Astrocyte (in vitro differentiated cells and primary cell): ENCODE measurements at regions not wholly inside any gene's neighbourhood (a gene's known extent, or its start where the extent isn't known, plus 50 kb on each side); places are given as distances from the start of the nearest gene placed in this dataset.
A peak's percentile ranks its signal among the peaks of the same experiment; 100 is the strongest.

Experiments
- DNase-seq: peaks from one replicate; pipeline ENCODE4 v3.0.0-alpha.2; 2010; ENCODE audit warnings: low read depth
- FAIRE-seq: peaks from 2 replicates; lab custom pipeline; 2011; peaks lifted over from hg19 to GRCh38; lab: Jason Lieb, UNC
- H2AFZ ChIP-seq: 2 replicates; pipeline ENCODE4 v1.6.0; 2012; ENCODE audit warnings: low read depth, low read length, inconsistent platforms
- H3K27ac ChIP-seq: 2 replicates; pipeline ENCODE4 v1.5.1; 2011; ENCODE audit warnings: low read depth, low read length, inconsistent platforms
- H3K27me3 ChIP-seq: 2 replicates; pipeline ENCODE4 v1.6.0; 2011; ENCODE audit warnings: low read length, inconsistent platforms; ENCODE audit not compliant: insufficient read depth
- H3K36me3 ChIP-seq: 2 replicates; pipeline ENCODE4 v1.5.1; 2011; ENCODE audit warnings: low read length, inconsistent platforms; ENCODE audit not compliant: insufficient read depth
- H3K4me1 ChIP-seq: 2 replicates; pipeline ENCODE4 v1.5.1; 2011; ENCODE audit warnings: low read length, inconsistent platforms; ENCODE audit not compliant: insufficient read depth
- H3K4me2 ChIP-seq: 2 replicates; pipeline ENCODE4 v1.6.0; 2012; ENCODE audit warnings: low read length, inconsistent platforms
- H3K4me3 ChIP-seq: 2 replicates; pipeline ENCODE4 v1.5.1; 2011; ENCODE audit warnings: low read depth, mild to moderate bottlenecking, low read length, inconsistent platforms; ENCODE audit not compliant: insufficient read depth
- H3K79me2 ChIP-seq: 2 replicates; pipeline ENCODE4 v1.6.0; 2012; ENCODE audit warnings: mild to moderate bottlenecking, low read length, inconsistent platforms; ENCODE audit not compliant: insufficient read depth
- H3K9ac ChIP-seq: 2 replicates; pipeline ENCODE4 v1.6.0; 2012; ENCODE audit warnings: mild to moderate bottlenecking, low read length, inconsistent platforms
- H3K9me3 ChIP-seq: 2 replicates; pipeline ENCODE4 v1.5.1; 2012; ENCODE audit warnings: low read depth, mild to moderate bottlenecking, low read length, inconsistent platforms; ENCODE audit not compliant: insufficient read depth
- H4K20me1 ChIP-seq: 2 replicates; pipeline ENCODE4 v1.6.0; 2012; ENCODE audit warnings: low read length, inconsistent platforms; ENCODE audit not compliant: insufficient read depth
- H3K27ac Mint-ChIP-seq: one replicate; pipeline ENCODE4 v1.8.0; 2021; ENCODE audit warnings: mild to moderate bottlenecking, mixed read lengths; ENCODE audit not compliant: unreplicated experiment
- H3K27me3 Mint-ChIP-seq: one replicate; pipeline ENCODE4 v1.8.0; 2021; ENCODE audit warnings: low read depth, mixed read lengths; ENCODE audit not compliant: unreplicated experiment
- H3K36me3 Mint-ChIP-seq: one replicate; pipeline ENCODE4 v1.8.0; 2021; ENCODE audit warnings: low read depth, mixed read lengths; ENCODE audit not compliant: unreplicated experiment
- H3K4me1 Mint-ChIP-seq: one replicate; pipeline ENCODE4 v1.8.0; 2021; ENCODE audit warnings: low read depth, mixed read lengths; ENCODE audit not compliant: unreplicated experiment
- H3K4me3 Mint-ChIP-seq: one replicate; pipeline ENCODE4 v1.8.0; 2021; ENCODE audit warnings: mild to moderate bottlenecking, moderate library complexity, mixed read lengths; ENCODE audit not compliant: unreplicated experiment
- H3K9me3 Mint-ChIP-seq: one replicate; pipeline ENCODE4 v1.8.0; 2021; ENCODE audit warnings: mild to moderate bottlenecking, mixed read lengths; ENCODE audit not compliant: unreplicated experiment
- CTCF ChIP-seq: IDR thresholded peaks from 2 replicates; pipeline ENCODE4 v1.5.1; 2011; ENCODE audit warnings: low read depth, mild to moderate bottlenecking, inconsistent platforms, low read length, moderate library complexity; ENCODE audit not compliant: insufficient read depth
- EZH2 ChIP-seq: IDR thresholded peaks from 2 replicates; pipeline ENCODE4 v1.6.1; 2012; ENCODE audit warnings: mild to moderate bottlenecking, low read length, inconsistent platforms; ENCODE audit not compliant: insufficient read depth

DNA sequence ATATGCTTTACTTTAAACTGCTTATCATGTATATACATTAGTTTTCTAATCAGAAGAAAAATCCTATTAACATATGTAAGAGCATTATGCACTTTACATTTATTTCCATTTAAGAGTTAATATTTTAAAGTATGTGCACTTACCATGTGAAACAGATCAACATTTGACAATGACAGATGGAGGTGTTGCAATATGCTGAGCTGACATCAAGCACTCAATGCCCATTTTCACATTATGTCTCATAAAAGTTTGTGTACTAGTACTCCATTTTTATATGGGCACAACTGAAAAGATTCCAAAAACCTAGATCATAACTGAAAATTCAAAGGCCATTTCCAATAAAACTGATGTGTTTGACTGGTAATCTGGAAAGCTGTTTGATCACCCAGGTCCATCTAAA lies 420.9 kb upstream of the SOX9 start:
- no peak overlapping the region for H3K27ac ChIP-seq
- H3K4me2 ChIP-seq = no peak overlapping the region
- no peaks in the 10 kb centered on the region for H3K79me2 ChIP-seq
- H3K36me3 ChIP-seq = no peaks in the 10 kb centered on the region
- no peaks in the 10 kb centered on the region for H3K9me3 ChIP-seq
- DNase-seq (no peak), FAIRE-seq (no peak)
- no peak overlapping the region for H3K4me3 Mint-ChIP-seq
- H2AFZ ChIP-seq = no peak overlapping the region
- no peaks in the 10 kb centered on the region for H3K27me3 Mint-ChIP-seq
- H3K27me3 ChIP-seq = no peaks in the 10 kb centered on the region
- no peak overlapping the region for H3K9ac ChIP-seq
- H3K36me3 Mint-ChIP-seq = no peaks in the 10 kb centered on the region
- no peak for TF ChIP-seq CTCF
- no peak for TF ChIP-seq EZH2
- no peak overlapping the region for H3K27ac Mint-ChIP-seq
- no peaks in the 10 kb centered on the region for H3K4me1 ChIP-seq
- no peaks in the 10 kb centered on the region for H4K20me1 ChIP-seq
- H3K4me1 Mint-ChIP-seq = no peaks in the 10 kb centered on the region
- peaks cover 2% of the 10 kb centered on the region for H3K9me3 Mint-ChIP-seq
- no peak overlapping the region for H3K4me3 ChIP-seq

GRCh38 chr17:71703701-71704100 lies 417.1 kb upstream of the SOX9 start:
- no peaks in the 10 kb centered on the region for H4K20me1 ChIP-seq
- H3K9me3 Mint-ChIP-seq = no peaks in the 10 kb centered on the region
- H3K9ac ChIP-seq = no peak overlapping the region
- peak; percentile 45 for DNase-seq
- no peaks in the 10 kb centered on the region for H3K9me3 ChIP-seq
- no peaks in the 10 kb centered on the region for H3K27me3 ChIP-seq
- no peak overlapping the region for H3K4me3 Mint-ChIP-seq
- H3K4me1 Mint-ChIP-seq = no peaks in the 10 kb centered on the region
- no peak overlapping the region for H3K4me2 ChIP-seq
- no peaks in the 10 kb centered on the region for H3K27me3 Mint-ChIP-seq
- no peaks in the 10 kb centered on the region for H3K36me3 ChIP-seq
- no peaks in the 10 kb centered on the region for H3K36me3 Mint-ChIP-seq
- H3K4me1 ChIP-seq = no peaks in the 10 kb centered on the region
- TF ChIP-seq EZH2 (no peak), CTCF (no peak)
- no peak for FAIRE-seq
- H3K79me2 ChIP-seq = no peaks in the 10 kb centered on the region
- no peak overlapping the region for H3K27ac Mint-ChIP-seq
- no peak overlapping the region for H3K27ac ChIP-seq
- H3K4me3 ChIP-seq = no peak overlapping the region
- no peak overlapping the region for H2AFZ ChIP-seq

DNA sequence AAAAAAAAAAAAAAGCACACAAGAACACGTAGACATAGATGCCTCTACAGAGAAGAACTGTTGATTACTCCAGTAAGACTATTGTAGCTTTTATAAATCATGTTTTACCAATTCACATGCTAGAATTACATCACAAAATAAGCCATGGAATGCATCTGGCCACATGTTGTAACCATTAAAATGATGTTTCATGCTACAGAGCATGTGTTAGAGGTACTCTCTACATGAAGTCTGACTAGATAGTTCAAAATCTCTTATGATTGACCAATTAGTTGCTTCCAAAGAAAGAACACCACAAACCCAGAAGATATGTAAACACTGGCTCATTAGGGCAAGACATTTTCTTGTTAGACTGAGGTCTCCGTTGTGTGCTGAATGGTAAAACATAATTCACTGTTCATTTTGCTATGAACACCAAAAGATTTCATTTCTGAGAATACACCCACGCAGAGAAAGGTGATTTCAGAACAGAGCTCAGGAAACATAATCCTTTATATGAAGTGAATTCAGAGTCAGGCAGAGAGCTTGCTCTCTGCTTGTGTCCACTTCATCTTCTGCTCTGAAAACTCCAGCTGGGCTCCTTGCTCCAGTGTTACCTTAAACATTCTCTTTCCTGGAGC lies 411.4 kb upstream of the SOX9 start:
- peak; percentile 6 for DNase-seq
- H3K79me2 ChIP-seq = no peaks in the 10 kb centered on the region
- H3K4me1 ChIP-seq = no peaks in the 10 kb centered on the region
- no peak overlapping the region for H3K4me3 ChIP-seq
- no peak overlapping the region for H3K4me2 ChIP-seq
- Mint-ChIP-seq H3K27me3 (no peaks in the 10 kb centered on the region), H3K4me1 (no peaks in the 10 kb centered on the region), H3K4me3 (no peak overlapping the region), H3K36me3 (no peaks in the 10 kb centered on the region), H3K9me3 (no peaks in the 10 kb centered on the region), H3K27ac (no peak overlapping the region)
- H3K36me3 ChIP-seq = no peaks in the 10 kb centered on the region
- H2AFZ ChIP-seq = no peak overlapping the region
- TF ChIP-seq CTCF (no peak), EZH2 (no peak)
- H3K9ac ChIP-seq = no peak overlapping the region
- no peaks in the 10 kb centered on the region for H3K27me3 ChIP-seq
- no peak overlapping the region for H3K27ac ChIP-seq
- H3K9me3 ChIP-seq = no peaks in the 10 kb centered on the region
- H4K20me1 ChIP-seq = no peaks in the 10 kb centered on the region
- FAIRE-seq = peak; percentile 29
